ENCODE measurements at regions not wholly inside any gene's neighbourhood (a gene's known extent, or its start where the extent isn't known, plus 50 kb on each side); places are given as distances from the start of the nearest gene placed in this dataset.

DNA sequence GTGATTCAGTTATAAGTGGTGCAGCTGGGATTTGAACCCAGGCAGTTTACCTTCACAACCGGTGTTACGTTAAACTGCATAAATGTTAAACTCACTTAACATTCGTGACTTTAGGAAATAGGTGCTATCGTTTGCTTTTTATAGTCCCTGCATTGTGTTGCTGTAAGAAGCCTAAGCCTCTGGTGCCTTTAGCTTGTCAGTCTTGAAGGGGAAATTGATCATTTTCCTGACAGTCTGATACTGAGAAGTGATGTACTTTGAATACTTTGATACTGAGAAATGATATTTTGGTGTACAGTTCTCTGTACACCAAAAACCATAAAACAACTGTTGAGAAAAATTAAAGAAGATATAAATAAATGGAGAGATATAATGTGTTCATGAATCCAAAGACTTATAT is 52.5 kb upstream of the NEDD9 start:
- TF ChIP-seq, protein P1, sequence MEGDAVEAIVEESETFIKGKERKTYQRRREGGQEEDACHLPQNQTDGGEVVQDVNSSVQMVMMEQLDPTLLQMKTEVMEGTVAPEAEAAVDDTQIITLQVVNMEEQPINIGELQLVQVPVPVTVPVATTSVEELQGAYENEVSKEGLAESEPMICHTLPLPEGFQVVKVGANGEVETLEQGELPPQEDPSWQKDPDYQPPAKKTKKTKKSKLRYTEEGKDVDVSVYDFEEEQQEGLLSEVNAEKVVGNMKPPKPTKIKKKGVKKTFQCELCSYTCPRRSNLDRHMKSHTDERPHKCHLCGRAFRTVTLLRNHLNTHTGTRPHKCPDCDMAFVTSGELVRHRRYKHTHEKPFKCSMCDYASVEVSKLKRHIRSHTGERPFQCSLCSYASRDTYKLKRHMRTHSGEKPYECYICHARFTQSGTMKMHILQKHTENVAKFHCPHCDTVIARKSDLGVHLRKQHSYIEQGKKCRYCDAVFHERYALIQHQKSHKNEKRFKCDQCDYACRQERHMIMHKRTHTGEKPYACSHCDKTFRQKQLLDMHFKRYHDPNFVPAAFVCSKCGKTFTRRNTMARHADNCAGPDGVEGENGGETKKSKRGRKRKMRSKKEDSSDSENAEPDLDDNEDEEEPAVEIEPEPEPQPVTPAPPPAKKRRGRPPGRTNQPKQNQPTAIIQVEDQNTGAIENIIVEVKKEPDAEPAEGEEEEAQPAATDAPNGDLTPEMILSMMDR (IDR thresholded peaks at IDR 0.05; ENCODE audit: low read depth, low read length, missing control alignments): no peak
- DNase-seq (ENCODE audit: low read depth): no peak

DNA sequence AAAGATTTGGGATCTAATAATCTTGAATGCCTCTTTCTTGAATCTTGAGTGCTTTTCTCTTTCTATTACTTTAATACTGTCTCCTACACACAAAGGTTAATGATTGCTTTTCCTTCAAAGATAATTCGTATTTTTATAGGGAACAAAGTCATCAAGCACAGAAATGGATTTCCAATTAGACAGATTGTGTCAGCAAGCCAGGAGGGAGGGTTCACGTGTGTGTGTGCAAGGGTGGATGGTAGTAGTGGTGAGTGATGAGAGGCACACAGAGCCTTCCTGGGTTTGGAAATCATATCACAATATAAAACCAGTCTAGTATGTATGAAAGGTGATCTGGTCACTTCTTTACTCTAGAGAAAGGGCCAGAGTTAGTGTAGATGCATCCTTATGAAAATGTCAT is 51.2 kb upstream of the NEDD9 start:
- no peak for DNase-seq (ENCODE audit: low read depth)
- TF ChIP-seq, protein P1 (IDR thresholded peaks at IDR 0.05; ENCODE audit: low read depth, low read length, missing control alignments): no peak
- no peak overlapping the region for H3K4me3 ChIP-seq (ENCODE audit: low read depth, low read length)

More for the DNA sequence above, 52.5 kb upstream of the NEDD9 start:
- no peak overlapping the region for H3K4me3 ChIP-seq (ENCODE audit: low read depth, low read length)

DNA sequence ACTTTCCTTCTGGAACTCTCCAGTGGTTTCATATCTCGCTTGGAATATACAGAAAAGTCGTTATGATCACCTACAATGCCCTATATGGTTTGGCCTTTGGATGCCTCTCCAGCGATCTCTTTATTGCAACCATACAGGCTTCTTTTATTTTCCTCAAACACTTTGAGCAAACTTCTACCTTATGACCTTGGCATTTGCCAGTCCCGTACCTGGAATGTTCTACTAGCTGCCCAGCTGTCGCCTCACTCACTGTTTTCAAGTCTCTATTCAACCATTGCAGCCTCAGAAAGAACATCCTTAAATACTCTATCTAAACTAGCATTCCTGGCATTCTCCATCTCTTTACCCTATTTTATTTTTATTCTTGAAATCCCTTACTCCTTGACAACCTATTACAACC is 50.4 kb upstream of the NEDD9 start:
- no peak overlapping the region for H3K4me3 ChIP-seq (ENCODE audit: low read depth, low read length)
- DNase-seq (ENCODE audit: low read depth): no peak
- TF ChIP-seq, protein P1 (IDR thresholded peaks at IDR 0.05; ENCODE audit: low read depth, low read length, missing control alignments): no peak

Measured in GM12864 (cell line).